ENCODE measurements at regions not wholly inside any gene's neighbourhood (a gene's known extent, or its start where the extent isn't known, plus 50 kb on each side); places are given as distances from the start of the nearest gene placed in this dataset.

DNA sequence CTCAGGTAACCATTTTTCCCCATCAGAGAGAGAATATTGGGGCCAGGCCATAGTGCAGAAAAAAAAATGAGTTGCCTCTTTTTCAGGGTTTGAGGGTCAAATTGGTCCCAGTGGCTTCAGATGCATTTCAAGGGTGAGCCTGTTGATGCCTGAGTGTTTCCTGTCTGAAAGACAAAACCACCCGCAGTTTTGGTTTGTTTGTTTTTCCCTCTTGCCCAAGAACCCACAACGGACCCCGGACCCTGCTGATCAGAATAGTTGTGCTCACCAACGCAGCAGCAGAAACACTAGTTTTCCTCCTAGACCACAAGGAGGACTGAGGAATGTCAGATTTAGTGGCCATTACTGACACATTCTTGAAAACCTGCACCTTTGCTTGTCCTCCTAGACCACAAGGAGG lies 1433.1 kb downstream of the PLA2G4A start:
- intact Hi-C loops (cut with micrococcal nuclease) = no loop called here
- H3K27ac Mint-ChIP-seq = no peak overlapping the region
- H3K36me3 Mint-ChIP-seq (ENCODE audit: low read depth) = no peaks in the 10 kb centered on the region
- H3K9me3 Mint-ChIP-seq = peaks cover 18% of the 10 kb centered on the region
- POLR2A ChIA-PET = no interaction called here
- TF ChIP-seq, protein P1, sequence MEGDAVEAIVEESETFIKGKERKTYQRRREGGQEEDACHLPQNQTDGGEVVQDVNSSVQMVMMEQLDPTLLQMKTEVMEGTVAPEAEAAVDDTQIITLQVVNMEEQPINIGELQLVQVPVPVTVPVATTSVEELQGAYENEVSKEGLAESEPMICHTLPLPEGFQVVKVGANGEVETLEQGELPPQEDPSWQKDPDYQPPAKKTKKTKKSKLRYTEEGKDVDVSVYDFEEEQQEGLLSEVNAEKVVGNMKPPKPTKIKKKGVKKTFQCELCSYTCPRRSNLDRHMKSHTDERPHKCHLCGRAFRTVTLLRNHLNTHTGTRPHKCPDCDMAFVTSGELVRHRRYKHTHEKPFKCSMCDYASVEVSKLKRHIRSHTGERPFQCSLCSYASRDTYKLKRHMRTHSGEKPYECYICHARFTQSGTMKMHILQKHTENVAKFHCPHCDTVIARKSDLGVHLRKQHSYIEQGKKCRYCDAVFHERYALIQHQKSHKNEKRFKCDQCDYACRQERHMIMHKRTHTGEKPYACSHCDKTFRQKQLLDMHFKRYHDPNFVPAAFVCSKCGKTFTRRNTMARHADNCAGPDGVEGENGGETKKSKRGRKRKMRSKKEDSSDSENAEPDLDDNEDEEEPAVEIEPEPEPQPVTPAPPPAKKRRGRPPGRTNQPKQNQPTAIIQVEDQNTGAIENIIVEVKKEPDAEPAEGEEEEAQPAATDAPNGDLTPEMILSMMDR (IDR thresholded peaks at IDR 0.05) = no peak
- DNase-seq (no peak), ATAC-seq (ENCODE audit: low read depth) (no peak)
- no peaks in the 10 kb centered on the region for H3K27me3 Mint-ChIP-seq
- H3K4me3 Mint-ChIP-seq = no peak overlapping the region
- CTCF ChIA-PET = no interaction called here
- H3K4me1 Mint-ChIP-seq = no peaks in the 10 kb centered on the region

DNA sequence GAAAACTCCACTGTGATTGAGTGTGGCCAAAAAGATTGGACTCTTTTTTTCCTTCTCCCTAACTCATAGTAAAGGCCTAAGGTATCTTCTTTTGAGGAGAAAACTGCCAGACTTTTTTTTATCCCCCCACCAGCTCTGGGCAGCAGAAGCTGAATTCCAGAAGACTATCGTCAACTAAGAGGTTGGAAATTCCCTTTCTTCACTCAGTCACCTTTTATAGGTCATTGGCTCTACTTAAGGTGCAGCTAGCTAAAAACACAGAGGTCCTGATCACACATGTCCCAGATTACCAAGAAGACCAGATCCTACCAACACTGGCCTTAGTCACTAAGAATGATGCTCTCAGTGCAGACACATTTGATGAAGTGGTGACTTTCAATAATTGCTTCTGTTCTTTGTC lies 1441.2 kb downstream of the PLA2G4A start:
- Mint-ChIP-seq H3K4me3 (no peak overlapping the region), H3K9me3 (peaks cover 6% of the 10 kb centered on the region), H3K27me3 (no peaks in the 10 kb centered on the region), H3K36me3 (ENCODE audit: low read depth) (no peaks in the 10 kb centered on the region), H3K27ac (no peak overlapping the region), H3K4me1 (no peaks in the 10 kb centered on the region)
- TF ChIP-seq, protein P1 (IDR thresholded peaks at IDR 0.05) = no peak
- DNase-seq (no peak), ATAC-seq (ENCODE audit: low read depth) (no peak)
- POLR2A ChIA-PET = no interaction called here
- intact Hi-C loops (cut with micrococcal nuclease) = no loop called here
- CTCF ChIA-PET = no interaction called here

DNA sequence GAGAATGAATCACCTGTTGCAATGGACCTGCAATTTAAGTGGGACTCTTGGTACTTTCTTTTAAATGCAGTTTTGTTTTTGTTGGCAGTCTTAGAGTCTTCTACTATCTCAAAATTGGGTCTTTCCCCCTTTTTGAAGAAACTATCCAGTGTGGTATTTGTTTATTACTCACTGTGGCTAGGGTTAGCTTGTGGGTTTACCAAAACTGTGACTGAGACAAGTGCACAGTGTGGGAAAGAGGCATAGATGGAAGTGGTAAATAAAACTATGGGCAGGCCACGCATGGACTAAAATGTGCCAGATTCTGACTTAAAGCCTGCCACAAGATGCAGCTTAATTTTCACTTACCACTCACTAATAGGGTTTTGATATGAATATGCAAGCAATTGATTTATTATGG lies 1441.7 kb downstream of the PLA2G4A start:
- ATAC-seq (ENCODE audit: low read depth) (no peak), DNase-seq (no peak)
- Mint-ChIP-seq H3K4me1 (no peaks in the 10 kb centered on the region), H3K36me3 (ENCODE audit: low read depth) (no peaks in the 10 kb centered on the region), H3K27ac (no peak overlapping the region), H3K9me3 (peaks cover 4% of the 10 kb centered on the region), H3K27me3 (no peaks in the 10 kb centered on the region), H3K4me3 (no peak overlapping the region)
- intact Hi-C loops (cut with micrococcal nuclease) = no loop called here
- POLR2A ChIA-PET = no interaction called here
- CTCF ChIA-PET = no interaction called here
- TF ChIP-seq, protein P1 (IDR thresholded peaks at IDR 0.05) = no peak

DNA sequence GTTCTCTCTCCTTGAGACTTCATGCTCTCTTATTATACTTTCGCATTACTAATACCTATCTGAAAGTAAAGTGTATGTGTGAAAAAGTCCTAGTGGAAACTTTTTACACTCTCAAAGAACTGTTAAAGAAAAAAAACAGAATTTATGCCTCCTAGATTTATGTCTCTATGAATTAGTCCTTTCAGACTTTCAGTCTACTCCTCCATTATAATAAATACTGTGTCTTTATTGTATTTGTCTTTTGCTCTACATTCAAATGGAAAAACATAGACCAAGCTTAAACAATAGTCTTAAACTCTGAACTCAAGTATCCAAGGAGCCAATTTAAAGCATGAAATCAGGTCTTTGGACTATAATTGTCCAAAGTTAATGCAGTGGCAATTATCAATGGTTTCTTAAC lies 1449.0 kb downstream of the PLA2G4A start:
- H3K27me3 Mint-ChIP-seq = no peaks in the 10 kb centered on the region
- H3K36me3 Mint-ChIP-seq (ENCODE audit: low read depth) = no peaks in the 10 kb centered on the region
- POLR2A ChIA-PET = no interaction called here
- H3K4me3 Mint-ChIP-seq = no peak overlapping the region
- H3K27ac Mint-ChIP-seq = no peak overlapping the region
- TF ChIP-seq, protein P1 (IDR thresholded peaks at IDR 0.05) = no peak
- H3K4me1 Mint-ChIP-seq = no peaks in the 10 kb centered on the region
- CTCF ChIA-PET = no interaction called here
- DNase-seq (no peak), ATAC-seq (ENCODE audit: low read depth) (no peak)
- intact Hi-C loops (cut with micrococcal nuclease) = no loop called here
- peaks cover 4% of the 10 kb centered on the region for H3K9me3 Mint-ChIP-seq

DNA sequence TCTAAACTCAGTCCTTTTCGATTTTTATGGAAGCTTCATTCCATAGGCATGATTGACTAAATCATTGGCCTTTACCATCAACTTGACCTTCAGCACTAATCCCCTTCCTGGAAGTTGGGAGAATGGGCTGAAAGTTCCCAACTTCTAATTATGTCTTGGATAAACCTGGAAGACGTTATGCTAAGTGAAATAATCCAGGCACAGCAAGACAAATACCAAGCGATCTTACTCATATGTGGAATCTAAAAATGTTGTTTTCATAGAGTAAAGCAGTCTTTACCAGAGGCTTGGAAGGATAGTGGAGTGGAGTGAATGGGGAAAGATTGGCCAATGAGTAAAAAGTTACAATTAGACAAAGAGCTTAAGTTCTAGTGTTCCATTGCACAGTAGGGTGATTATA lies 1453.2 kb downstream of the PLA2G4A start:
- CTCF ChIA-PET = no interaction called here
- TF ChIP-seq, protein P1 (IDR thresholded peaks at IDR 0.05) = no peak
- intact Hi-C loops (cut with micrococcal nuclease) = no loop called here

More for the DNA sequence above, 1453.2 kb downstream of the PLA2G4A start:
- Mint-ChIP-seq H3K9me3 (peaks cover 2% of the 10 kb centered on the region), H3K36me3 (ENCODE audit: low read depth) (no peaks in the 10 kb centered on the region), H3K4me1 (no peaks in the 10 kb centered on the region), H3K27ac (no peak overlapping the region), H3K4me3 (no peak overlapping the region), H3K27me3 (no peaks in the 10 kb centered on the region)
- DNase-seq = no peak
- POLR2A ChIA-PET = no interaction called here
- ATAC-seq (ENCODE audit: low read depth) = no peak

All from activated B cell treated with CpG ODN at 0.5 μM for 24 hours (primary cell).